PC-3 (cell line): ENCODE measurements at regions not wholly inside any gene's neighbourhood (a gene's known extent, or its start where the extent isn't known, plus 50 kb on each side); places are given as distances from the start of the nearest gene placed in this dataset.

Experiments used
- EZH2 ChIP-seq: fragments of 300-600 bp; sonication (generic); IDR thresholded peaks from one replicate; pipeline ENCODE4 v1.6.1; 2017; ENCODE audit warnings: antibody characterized with exemption, mild to moderate bottlenecking, low read length; ENCODE audit not compliant: unreplicated experiment
- TF ChIP-seq, protein P1 (sequence below): fragments of 300-600 bp; sonication (generic); conservative IDR thresholded peaks from 2 replicates; pipeline ENCODE4 v1.5.1; 2017; ENCODE audit warnings: antibody characterized with exemption, low read depth, mild to moderate bottlenecking, low read length

DNA sequence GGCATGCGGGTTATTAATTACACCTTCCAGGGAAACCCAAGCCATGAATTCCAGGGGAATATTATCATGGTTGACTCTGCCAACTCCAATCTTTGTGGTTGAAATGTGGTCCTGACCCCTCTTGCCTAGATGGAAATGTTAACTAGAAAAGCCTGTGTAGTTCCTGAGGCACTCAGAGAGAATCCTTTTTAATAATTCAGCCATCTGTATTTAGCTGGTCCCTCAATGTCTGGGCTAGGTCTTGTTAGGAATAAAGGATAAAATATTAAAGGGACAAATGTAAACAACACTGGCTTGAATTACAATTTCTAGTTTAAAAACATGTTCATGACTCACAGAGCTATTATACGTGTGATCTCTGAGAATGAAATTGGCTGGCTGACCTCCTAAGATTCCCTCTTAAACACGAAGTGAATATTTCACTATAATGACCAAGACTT lies 435.2 kb upstream of the SUCLG2 start:
- TF ChIP-seq, protein P1, sequence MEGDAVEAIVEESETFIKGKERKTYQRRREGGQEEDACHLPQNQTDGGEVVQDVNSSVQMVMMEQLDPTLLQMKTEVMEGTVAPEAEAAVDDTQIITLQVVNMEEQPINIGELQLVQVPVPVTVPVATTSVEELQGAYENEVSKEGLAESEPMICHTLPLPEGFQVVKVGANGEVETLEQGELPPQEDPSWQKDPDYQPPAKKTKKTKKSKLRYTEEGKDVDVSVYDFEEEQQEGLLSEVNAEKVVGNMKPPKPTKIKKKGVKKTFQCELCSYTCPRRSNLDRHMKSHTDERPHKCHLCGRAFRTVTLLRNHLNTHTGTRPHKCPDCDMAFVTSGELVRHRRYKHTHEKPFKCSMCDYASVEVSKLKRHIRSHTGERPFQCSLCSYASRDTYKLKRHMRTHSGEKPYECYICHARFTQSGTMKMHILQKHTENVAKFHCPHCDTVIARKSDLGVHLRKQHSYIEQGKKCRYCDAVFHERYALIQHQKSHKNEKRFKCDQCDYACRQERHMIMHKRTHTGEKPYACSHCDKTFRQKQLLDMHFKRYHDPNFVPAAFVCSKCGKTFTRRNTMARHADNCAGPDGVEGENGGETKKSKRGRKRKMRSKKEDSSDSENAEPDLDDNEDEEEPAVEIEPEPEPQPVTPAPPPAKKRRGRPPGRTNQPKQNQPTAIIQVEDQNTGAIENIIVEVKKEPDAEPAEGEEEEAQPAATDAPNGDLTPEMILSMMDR = no peak
- no peak for TF ChIP-seq EZH2
